Esophagus muscularis mucosa (tissue), 3 donors: ENCODE measurements at regions not wholly inside any gene's neighbourhood (a gene's known extent, or its start where the extent isn't known, plus 50 kb on each side); places are given as distances from the start of the nearest gene placed in this dataset.

ENCODE experiments used
- EP300 ChIP-seq: sonication (generic); formaldehyde crosslinking; IDR thresholded peaks from one replicate; pipeline ENCODE4 v1.6.1; 2017; ENCODE audit warnings: antibody characterized with exemption
- TF ChIP-seq, protein P1 (sequence below), 3 experiments: fragments of 200-600 bp in 2 of 3; fragments of 450-650 bp in 1 of 3; sonication (generic) in 2 of 3; IDR thresholded peaks; one replicate each; pipeline ENCODE4 v1.5.1; 2017 to 2019; ENCODE audit warnings: antibody characterized with exemption in 3 of 3, mild to moderate bottlenecking in 2 of 3, moderate library complexity in 1 of 3

DNA sequence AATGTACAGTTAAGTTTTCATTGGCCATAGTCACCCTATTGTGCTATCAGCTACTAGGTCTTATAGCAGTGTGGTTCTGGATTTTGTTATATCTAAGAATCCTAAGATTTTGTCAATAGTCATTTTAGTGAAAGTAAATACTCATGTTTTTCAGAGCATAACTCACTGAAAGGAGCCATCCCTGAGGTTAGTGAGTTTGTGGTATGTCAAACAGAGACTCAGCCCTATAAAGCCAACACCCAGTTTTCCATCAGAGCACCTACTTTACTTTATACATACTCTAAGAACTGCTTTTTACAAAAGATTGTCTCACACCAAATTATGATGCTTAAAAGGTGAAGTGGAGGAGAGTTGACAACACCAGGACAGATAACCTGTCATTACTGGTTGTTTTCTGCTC, 686.3 kb upstream of the LRFN5 start:
- TF ChIP-seq, protein P1, sequence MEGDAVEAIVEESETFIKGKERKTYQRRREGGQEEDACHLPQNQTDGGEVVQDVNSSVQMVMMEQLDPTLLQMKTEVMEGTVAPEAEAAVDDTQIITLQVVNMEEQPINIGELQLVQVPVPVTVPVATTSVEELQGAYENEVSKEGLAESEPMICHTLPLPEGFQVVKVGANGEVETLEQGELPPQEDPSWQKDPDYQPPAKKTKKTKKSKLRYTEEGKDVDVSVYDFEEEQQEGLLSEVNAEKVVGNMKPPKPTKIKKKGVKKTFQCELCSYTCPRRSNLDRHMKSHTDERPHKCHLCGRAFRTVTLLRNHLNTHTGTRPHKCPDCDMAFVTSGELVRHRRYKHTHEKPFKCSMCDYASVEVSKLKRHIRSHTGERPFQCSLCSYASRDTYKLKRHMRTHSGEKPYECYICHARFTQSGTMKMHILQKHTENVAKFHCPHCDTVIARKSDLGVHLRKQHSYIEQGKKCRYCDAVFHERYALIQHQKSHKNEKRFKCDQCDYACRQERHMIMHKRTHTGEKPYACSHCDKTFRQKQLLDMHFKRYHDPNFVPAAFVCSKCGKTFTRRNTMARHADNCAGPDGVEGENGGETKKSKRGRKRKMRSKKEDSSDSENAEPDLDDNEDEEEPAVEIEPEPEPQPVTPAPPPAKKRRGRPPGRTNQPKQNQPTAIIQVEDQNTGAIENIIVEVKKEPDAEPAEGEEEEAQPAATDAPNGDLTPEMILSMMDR (IDR thresholded peaks at IDR 0.05): no peak
- no peak for TF ChIP-seq EP300
